Fibroblast of pulmonary artery (primary cell): ENCODE measurements at regions not wholly inside any gene's neighbourhood (a gene's known extent, or its start where the extent isn't known, plus 50 kb on each side); places are given as distances from the start of the nearest gene placed in this dataset.

ENCODE experiments used
- DNase-seq: peaks from one replicate; pipeline ENCODE4 v3.0.0-alpha.2; 2010; ENCODE audit warnings: low read depth
- H3K4me3 ChIP-seq: replicated peaks from 2 replicates; pipeline ENCODE4 v1.5.1; 2011; ENCODE audit warnings: low read depth, mild to moderate bottlenecking, control low read depth, low read length, moderate library complexity
- TF ChIP-seq, protein P1 (sequence below): IDR thresholded peaks from 2 replicates; pipeline ENCODE4 v1.5.1; 2011; ENCODE audit warnings: mild to moderate bottlenecking, control low read depth, low read length, inconsistent platforms; ENCODE audit errors: missing control alignments

DNA sequence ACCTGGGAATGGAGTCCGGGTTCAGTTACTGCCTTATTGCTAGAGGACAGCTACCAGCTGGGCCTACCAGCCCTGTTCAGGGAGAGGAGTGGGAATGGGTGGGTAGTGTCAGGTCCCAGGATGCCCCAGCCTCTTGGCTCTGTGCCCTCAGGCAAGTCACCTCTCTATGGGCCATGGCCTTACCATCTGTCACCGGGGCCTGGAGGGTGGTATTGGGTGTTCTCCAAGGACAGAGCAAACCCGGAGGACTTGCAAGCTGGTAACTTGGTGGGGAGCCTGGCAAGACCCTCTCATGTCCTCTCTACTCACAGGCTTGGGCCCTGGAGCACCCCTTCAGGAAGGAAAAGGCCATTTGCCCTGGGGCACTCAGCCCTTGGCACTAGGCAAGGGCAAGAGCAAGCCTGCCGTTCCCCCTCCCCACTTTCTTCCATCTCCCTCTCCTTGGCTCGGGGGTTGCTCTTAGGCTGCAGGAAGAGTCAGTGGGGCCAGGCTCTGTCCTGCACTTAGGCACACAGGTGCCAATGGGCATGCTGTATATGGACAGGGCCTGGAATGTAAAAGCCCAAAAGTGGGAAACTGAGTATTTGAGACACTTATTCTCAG, 170.0 kb upstream of the ZNF267 start:
- H3K4me3 ChIP-seq = no peak overlapping the region
- DNase-seq = no peak
- TF ChIP-seq, protein P1, sequence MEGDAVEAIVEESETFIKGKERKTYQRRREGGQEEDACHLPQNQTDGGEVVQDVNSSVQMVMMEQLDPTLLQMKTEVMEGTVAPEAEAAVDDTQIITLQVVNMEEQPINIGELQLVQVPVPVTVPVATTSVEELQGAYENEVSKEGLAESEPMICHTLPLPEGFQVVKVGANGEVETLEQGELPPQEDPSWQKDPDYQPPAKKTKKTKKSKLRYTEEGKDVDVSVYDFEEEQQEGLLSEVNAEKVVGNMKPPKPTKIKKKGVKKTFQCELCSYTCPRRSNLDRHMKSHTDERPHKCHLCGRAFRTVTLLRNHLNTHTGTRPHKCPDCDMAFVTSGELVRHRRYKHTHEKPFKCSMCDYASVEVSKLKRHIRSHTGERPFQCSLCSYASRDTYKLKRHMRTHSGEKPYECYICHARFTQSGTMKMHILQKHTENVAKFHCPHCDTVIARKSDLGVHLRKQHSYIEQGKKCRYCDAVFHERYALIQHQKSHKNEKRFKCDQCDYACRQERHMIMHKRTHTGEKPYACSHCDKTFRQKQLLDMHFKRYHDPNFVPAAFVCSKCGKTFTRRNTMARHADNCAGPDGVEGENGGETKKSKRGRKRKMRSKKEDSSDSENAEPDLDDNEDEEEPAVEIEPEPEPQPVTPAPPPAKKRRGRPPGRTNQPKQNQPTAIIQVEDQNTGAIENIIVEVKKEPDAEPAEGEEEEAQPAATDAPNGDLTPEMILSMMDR = no peak

DNA sequence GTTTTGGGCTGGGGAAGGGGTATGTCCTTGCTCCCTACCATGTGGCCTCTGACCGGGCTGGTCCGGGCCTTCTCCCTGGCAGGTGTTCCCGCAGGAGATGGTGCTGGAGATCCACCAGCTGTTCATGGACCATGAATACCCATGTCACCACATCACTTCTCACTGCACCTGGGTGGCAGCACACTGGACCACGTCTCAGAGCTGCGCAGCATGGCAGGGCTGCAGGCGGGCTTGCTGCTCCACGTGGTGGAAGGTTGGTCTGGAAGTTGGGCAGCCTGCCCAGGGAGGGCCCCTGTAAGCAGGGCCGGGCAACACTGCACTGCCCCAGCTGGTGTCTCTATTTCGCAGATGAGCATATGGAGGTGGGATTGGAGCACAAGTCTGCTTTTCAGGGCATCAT, 169.5 kb upstream of the ZNF267 start:
- TF ChIP-seq, protein P1 = no peak
- H3K4me3 ChIP-seq = no peak overlapping the region
- DNase-seq = no peak

DNA sequence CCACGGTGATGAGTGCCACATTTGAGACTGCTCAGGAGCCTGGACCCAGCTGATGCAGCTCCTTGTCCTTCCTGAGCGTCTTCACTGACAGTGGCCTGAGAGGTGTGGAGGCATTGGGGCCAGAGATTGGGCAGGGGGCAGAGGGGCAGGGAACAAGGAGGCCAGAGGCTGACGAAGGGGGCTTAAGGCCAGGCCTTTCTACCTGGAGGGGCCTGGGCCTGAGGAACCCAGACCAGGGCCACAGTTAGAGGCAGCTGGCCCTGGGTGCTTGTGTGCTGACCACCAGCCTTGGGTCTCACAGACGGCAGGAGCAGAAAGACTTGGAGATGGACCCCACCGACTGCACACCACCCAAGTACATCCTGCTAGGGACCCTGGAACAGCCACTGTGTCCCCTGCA, 168.2 kb upstream of the ZNF267 start:
- TF ChIP-seq, protein P1 = no peak
- no peak overlapping the region for H3K4me3 ChIP-seq
- DNase-seq = no peak

DNA sequence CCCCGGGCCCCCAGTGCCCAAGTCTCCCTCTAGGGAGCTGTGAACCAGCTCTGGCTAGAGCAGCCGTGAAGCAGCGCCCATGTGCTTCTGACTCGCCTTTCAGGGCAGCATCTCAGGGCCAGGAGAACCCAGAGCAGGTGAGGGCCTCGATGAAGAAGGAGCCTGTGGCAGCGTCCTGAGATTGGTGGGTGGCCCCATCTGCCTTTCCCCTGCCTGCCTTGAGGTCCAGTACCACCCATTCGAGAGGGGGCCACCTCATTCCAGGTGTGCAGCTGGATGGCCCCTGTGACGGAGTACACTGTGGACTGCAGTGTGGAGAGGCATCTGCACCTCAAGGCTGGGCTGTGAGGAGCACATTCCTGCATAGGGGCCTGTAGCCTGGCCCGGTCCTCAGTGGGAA, 167.3 kb upstream of the ZNF267 start:
- DNase-seq = no peak
- H3K4me3 ChIP-seq = no peak overlapping the region
- TF ChIP-seq, protein P1 = no peak

DNA sequence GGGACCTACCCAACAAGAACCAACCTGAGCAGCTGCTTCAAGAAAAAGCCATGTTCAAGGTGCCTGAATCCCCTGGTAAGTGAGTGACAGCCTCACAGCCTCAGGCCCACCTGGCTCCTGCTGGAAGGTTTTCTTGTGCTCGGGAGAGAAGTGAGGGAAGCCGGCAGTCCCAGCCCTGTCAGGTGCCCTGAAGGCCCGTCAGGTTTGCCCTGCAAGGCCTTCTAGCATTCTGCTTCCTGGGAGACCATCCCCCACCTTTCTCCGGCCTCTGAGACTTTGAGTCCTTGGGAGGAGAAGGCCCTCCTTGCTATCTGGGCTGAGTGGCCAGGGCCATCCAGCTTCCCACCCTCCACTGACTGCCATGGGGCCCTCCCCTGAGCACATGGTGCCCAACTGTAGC, 166.7 kb upstream of the ZNF267 start:
- DNase-seq = no peak
- H3K4me3 ChIP-seq = no peak overlapping the region
- TF ChIP-seq, protein P1 = no peak

DNA sequence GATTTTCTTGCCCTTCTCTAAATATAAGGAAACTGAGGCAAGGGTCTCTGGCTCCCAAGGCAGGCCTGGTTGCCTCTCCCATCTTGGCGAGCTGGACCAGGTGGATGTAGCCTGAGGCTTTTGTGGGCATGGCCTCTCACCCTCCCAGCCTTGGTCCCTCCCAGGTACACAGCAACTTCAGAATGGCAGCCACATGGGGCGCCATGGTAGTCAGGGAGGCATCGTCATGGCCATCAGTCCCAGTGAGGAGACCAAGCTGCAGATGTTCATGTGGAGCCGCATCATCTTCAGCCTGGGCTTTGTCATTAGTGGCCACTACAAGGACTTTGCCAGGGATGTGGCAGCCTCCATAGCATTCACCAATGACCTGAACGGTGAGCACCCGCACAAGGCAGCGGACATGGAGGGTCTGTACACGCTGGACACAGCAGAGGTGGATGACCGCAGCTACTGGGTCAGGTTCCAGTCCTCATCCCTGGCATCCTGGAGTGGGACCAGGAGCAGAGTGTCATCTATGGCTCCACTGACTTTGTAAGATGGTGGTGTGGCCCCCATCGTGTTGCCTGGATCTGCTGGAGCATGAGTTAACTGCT, 165.8 kb upstream of the ZNF267 start:
- no peak overlapping the region for H3K4me3 ChIP-seq
- TF ChIP-seq, protein P1 = no peak

DNA sequence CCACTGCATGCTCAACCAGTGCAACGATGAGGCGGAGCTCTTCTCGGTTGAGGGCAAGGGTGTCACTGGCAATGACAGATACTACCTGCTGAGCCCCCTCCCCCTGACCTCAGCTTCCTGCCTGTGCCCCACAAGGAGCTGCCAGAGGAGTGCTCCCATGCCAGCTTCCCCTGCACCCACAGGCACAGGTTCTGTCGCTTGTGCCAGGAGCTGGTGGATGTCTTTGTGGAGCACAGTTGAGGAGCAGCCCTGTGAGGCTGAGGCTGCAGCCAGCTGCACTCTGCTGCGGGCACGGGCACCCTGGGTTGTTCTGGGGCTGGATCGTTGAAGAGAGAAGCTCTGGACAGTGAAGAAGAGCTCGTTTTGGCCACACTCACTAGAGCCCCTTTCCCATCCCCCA, 165.3 kb upstream of the ZNF267 start:
- DNase-seq = no peak
- no peak overlapping the region for H3K4me3 ChIP-seq
- TF ChIP-seq, protein P1 = no peak

More for the DNA sequence above, 165.8 kb upstream of the ZNF267 start:
- DNase-seq = no peak
